ENCODE measurements at regions not wholly inside any gene's neighbourhood (a gene's known extent, or its start where the extent isn't known, plus 50 kb on each side); places are given as distances from the start of the nearest gene placed in this dataset.

DNA sequence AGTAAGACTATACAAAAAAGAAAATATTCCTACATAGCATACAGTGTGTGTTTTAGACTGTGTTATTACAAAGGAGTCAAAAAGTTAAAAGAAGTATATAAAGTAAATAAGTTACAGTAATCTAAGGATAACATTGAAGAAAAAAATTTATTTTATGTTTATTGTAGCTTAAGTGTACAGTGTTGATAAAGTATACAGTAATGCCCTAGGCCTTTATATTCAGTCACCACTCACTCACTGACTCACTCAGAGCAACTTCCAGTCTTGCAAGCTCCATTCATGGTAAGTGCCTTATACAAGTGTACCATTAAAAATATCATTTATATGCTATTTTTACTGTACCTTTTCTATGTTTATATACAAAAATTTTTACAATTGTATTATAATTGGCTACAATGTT lies 220.1 kb downstream of the BCHE start:
- FAIRE-seq = no peak
- H3K4me2 ChIP-seq (ENCODE audit: control insufficient read depth, extremely low read depth, insufficient read depth, low read depth, low read length) = no peak overlapping the region

DNA sequence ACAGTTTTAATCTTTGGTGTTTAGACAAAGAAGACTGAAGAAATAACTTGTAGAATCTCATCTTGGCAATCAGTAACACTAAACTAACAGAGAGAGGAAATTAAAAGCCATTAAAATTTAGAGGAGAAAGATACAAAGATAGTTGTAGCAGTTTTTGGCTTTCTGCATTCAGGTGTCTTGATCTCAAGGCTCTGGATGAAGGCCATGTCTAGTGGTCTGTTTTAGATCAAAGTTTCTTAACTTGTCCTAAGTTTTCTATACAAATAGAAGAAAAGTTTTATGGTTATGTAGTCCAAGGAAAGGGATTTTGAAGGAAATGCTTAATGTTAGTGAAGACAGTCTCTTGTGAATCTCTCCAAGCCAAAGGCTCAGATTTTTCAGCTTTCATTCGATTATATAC lies 222.9 kb downstream of the BCHE start:
- no peak for TF ChIP-seq EZH2 (IDR thresholded peaks at IDR 0.05; ENCODE audit: low read length)
- TF ChIP-seq, protein P1, sequence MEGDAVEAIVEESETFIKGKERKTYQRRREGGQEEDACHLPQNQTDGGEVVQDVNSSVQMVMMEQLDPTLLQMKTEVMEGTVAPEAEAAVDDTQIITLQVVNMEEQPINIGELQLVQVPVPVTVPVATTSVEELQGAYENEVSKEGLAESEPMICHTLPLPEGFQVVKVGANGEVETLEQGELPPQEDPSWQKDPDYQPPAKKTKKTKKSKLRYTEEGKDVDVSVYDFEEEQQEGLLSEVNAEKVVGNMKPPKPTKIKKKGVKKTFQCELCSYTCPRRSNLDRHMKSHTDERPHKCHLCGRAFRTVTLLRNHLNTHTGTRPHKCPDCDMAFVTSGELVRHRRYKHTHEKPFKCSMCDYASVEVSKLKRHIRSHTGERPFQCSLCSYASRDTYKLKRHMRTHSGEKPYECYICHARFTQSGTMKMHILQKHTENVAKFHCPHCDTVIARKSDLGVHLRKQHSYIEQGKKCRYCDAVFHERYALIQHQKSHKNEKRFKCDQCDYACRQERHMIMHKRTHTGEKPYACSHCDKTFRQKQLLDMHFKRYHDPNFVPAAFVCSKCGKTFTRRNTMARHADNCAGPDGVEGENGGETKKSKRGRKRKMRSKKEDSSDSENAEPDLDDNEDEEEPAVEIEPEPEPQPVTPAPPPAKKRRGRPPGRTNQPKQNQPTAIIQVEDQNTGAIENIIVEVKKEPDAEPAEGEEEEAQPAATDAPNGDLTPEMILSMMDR (optimal IDR thresholded peaks at IDR 0.05 in 1 of 3, IDR thresholded peaks at IDR 0.05 in 1 of 3, conservative IDR thresholded peaks at IDR 0.05 in 1 of 3; ENCODE audit: extremely low read depth in 1 of 3, insufficient read depth in 2 of 3, low read length in 3 of 3) = no peak
- H4K20me1 ChIP-seq (ENCODE audit: control insufficient read depth, extremely low read depth, insufficient read depth, low read length) = no peaks in the 10 kb centered on the region
- dilution Hi-C loops (cut with MboI; ENCODE audit: extremely low pct_ligation_motif_present, low sequenced_read_pairs) = no loop called here
- H3K36me3 ChIP-seq (ENCODE audit: control insufficient read depth in 2 of 2, extremely low read depth in 1 of 2, insufficient read depth in 2 of 2, low read length in 2 of 2) = no peaks in the 10 kb centered on the region
- H3K4me2 ChIP-seq (ENCODE audit: control insufficient read depth, extremely low read depth, insufficient read depth, low read depth, low read length) = no peak overlapping the region
- no peak overlapping the region for H3K9ac ChIP-seq (ENCODE audit: control insufficient read depth, extremely low read depth, insufficient read depth, low read length)
- H3K79me2 ChIP-seq (ENCODE audit: control insufficient read depth, insufficient read depth, low read length) = no peaks in the 10 kb centered on the region
- no peaks in the 10 kb centered on the region for H3K9me1 ChIP-seq (ENCODE audit: control insufficient read depth, extremely low read depth, insufficient read depth, low read length)
- DNase-seq (ENCODE audit: low read depth, low spot score) = no peak
- H3K9me3 ChIP-seq (ENCODE audit: control insufficient read depth, low read depth, low read length) = no peaks in the 10 kb centered on the region
- FAIRE-seq = no peak
- H2AFZ ChIP-seq (ENCODE audit: control insufficient read depth, low read length) = no peak overlapping the region
- H3K27me3 ChIP-seq (ENCODE audit: control insufficient read depth, extremely low read depth, insufficient read depth, low read length) = no peaks in the 10 kb centered on the region
- H3K4me3 ChIP-seq (ENCODE audit: control insufficient read depth in 2 of 3, extremely low read depth in 1 of 3, insufficient read depth in 2 of 3, low read depth in 1 of 3, low read length in 3 of 3) = no peak overlapping the region
- H3K4me1 ChIP-seq (ENCODE audit: control insufficient read depth, extremely low read depth, insufficient read depth, low read length) = no peaks in the 10 kb centered on the region
- no peak overlapping the region for H3K27ac ChIP-seq (ENCODE audit: control insufficient read depth, insufficient read depth, low read length)

More for the DNA sequence above, 220.1 kb downstream of the BCHE start:
- no peak for TF ChIP-seq EZH2 (IDR thresholded peaks at IDR 0.05; ENCODE audit: low read length)
- TF ChIP-seq, protein P1 (optimal IDR thresholded peaks at IDR 0.05 in 1 of 3, IDR thresholded peaks at IDR 0.05 in 1 of 3, conservative IDR thresholded peaks at IDR 0.05 in 1 of 3; ENCODE audit: extremely low read depth in 1 of 3, insufficient read depth in 2 of 3, low read length in 3 of 3) = no peak
- dilution Hi-C loops (cut with MboI; ENCODE audit: extremely low pct_ligation_motif_present, low sequenced_read_pairs) = no loop called here
- H3K27ac ChIP-seq (ENCODE audit: control insufficient read depth, insufficient read depth, low read length) = no peak overlapping the region
- H3K4me1 ChIP-seq (ENCODE audit: control insufficient read depth, extremely low read depth, insufficient read depth, low read length) = no peaks in the 10 kb centered on the region
- H3K27me3 ChIP-seq (ENCODE audit: control insufficient read depth, extremely low read depth, insufficient read depth, low read length) = no peaks in the 10 kb centered on the region
- no peaks in the 10 kb centered on the region for H4K20me1 ChIP-seq (ENCODE audit: control insufficient read depth, extremely low read depth, insufficient read depth, low read length)
- no peaks in the 10 kb centered on the region for H3K79me2 ChIP-seq (ENCODE audit: control insufficient read depth, insufficient read depth, low read length)
- H3K9me3 ChIP-seq (ENCODE audit: control insufficient read depth, low read depth, low read length) = no peaks in the 10 kb centered on the region
- H2AFZ ChIP-seq (ENCODE audit: control insufficient read depth, low read length) = no peak overlapping the region
- no peak overlapping the region for H3K9ac ChIP-seq (ENCODE audit: control insufficient read depth, extremely low read depth, insufficient read depth, low read length)
- no peak for DNase-seq (ENCODE audit: low read depth, low spot score)
- H3K9me1 ChIP-seq (ENCODE audit: control insufficient read depth, extremely low read depth, insufficient read depth, low read length) = no peaks in the 10 kb centered on the region
- H3K36me3 ChIP-seq (ENCODE audit: control insufficient read depth in 2 of 2, extremely low read depth in 1 of 2, insufficient read depth in 2 of 2, low read length in 2 of 2) = no peaks in the 10 kb centered on the region
- no peak overlapping the region for H3K4me3 ChIP-seq (ENCODE audit: control insufficient read depth in 2 of 3, extremely low read depth in 1 of 3, insufficient read depth in 2 of 3, low read depth in 1 of 3, low read length in 3 of 3)
